SU-DHL-6 (cell line): ENCODE measurements at regions not wholly inside any gene's neighbourhood (a gene's known extent, or its start where the extent isn't known, plus 50 kb on each side); places are given as distances from the start of the nearest gene placed in this dataset.

ENCODE experiments used
- H2AFZ ChIP-seq: fragments of 200-600 bp; sonication (generic); 2 replicates; pipeline ENCODE4 v1.6.1; 2014; ENCODE audit warnings: low read depth, mild to moderate bottlenecking, moderate library complexity, mixed read lengths, antibody characterized with exemption, low read length; ENCODE audit not compliant: severe bottlenecking
- H3F3A ChIP-seq: fragments of 200-600 bp; shearing (Covaris generic); 2 replicates; pipeline ENCODE4 v1.6.0; 2016; ENCODE audit warnings: antibody characterized with exemption, mild to moderate bottlenecking; ENCODE audit not compliant: insufficient read depth
- H3K27ac ChIP-seq: fragments of 200-600 bp; sonication (generic); 2 replicates; pipeline ENCODE4 v1.5.1; 2016; ENCODE audit warnings: low read depth, mild to moderate bottlenecking, low read length, moderate library complexity, mixed read lengths
- H3K27me3 ChIP-seq: fragments of 200-600 bp; sonication (generic), shearing (Covaris generic); 2 replicates; pipeline ENCODE4 v1.6.0; 2014; ENCODE audit warnings: mild to moderate bottlenecking, low read length
- H3K36me3 ChIP-seq: fragments of 200-600 bp; sonication (generic); 2 replicates; pipeline ENCODE4 v1.6.1; 2014; ENCODE audit warnings: mild to moderate bottlenecking, low read length, mixed read lengths
- H3K4me2 ChIP-seq: fragments of 300-600, 200-600 bp; shearing (Covaris generic), sonication (generic); 2 replicates; pipeline ENCODE4 v1.6.0; 2014; ENCODE audit warnings: low read length, low read depth, mild to moderate bottlenecking; ENCODE audit not compliant: poor library complexity, severe bottlenecking
- H3K4me3 ChIP-seq: fragments of 200-600 bp; sonication (generic); 2 replicates; pipeline ENCODE4 v1.5.1; 2014; ENCODE audit warnings: antibody characterized with exemption, low read length, mild to moderate bottlenecking, mixed read lengths; ENCODE audit not compliant: insufficient read depth, poor library complexity, severe bottlenecking
- H3K79me2 ChIP-seq: fragments of 200-600 bp; sonication (generic); 2 replicates; pipeline ENCODE4 v1.6.1; 2014; ENCODE audit warnings: mild to moderate bottlenecking, low read length, moderate library complexity; ENCODE audit not compliant: insufficient read depth
- H3K9ac ChIP-seq: fragments of 200-600 bp; sonication (generic); 2 replicates; pipeline ENCODE4 v1.7.0; 2014; ENCODE audit warnings: mild to moderate bottlenecking, low read length
- H3K9me2 ChIP-seq: fragments of 200-600 bp; sonication (generic); replicated peaks from 2 replicates; pipeline ENCODE4 v1.6.1; 2014; ENCODE audit warnings: low read length; ENCODE audit not compliant: insufficient read depth
- H3K9me3 ChIP-seq: fragments of 200-600 bp; sonication (generic); 2 replicates; pipeline ENCODE4 v1.6.1; 2014; ENCODE audit warnings: low read length, mixed read lengths; ENCODE audit not compliant: insufficient read depth
- H4K20me1 ChIP-seq: fragments of 200-600 bp; sonication (generic); 2 replicates; pipeline ENCODE4 v1.6.1; 2014; ENCODE audit warnings: low read depth, mild to moderate bottlenecking, antibody characterized with exemption, low read length, moderate library complexity, mixed read lengths
- EZH2phosphoT487 ChIP-seq: fragments of 200-600 bp; sonication (generic), shearing (Covaris generic); conservative IDR thresholded peaks from 2 replicates; pipeline ENCODE4 v1.6.1; 2018; ENCODE audit warnings: mild to moderate bottlenecking, antibody characterized with exemption, low read length, moderate library complexity, mixed read lengths
- TF ChIP-seq, protein P1 (sequence below): fragments of 200-600 bp; sonication (generic); IDR thresholded peaks from one replicate; pipeline ENCODE4 v1.5.1; 2017; ENCODE audit warnings: antibody characterized with exemption, mild to moderate bottlenecking, low read length, moderate library complexity; ENCODE audit not compliant: insufficient read depth, poor library complexity, severe bottlenecking

DNA sequence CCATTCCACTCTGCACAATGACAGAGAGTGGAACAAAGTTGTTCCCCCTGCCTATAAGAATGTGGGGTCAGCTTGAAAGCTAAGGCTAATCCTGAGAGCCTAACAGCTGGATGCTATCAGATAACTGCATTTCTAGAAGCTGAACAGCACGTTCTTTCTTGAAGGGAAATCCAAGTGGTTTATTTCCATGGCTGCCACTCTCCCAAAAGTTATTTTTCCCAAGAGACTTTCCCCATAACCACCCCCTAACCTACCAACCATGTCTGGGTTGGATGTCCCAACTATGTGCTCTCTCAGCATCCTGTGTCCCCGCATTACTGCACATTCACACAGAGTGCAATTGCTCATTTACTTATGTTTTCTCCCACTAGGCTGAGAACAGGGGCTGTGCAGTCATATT is 140.7 kb upstream of the ANKRD1 start:
- Histone ChIP-seq H3K4me2 (no peak overlapping the region), H3K4me3 (no peak overlapping the region), H4K20me1 (no peaks in the 10 kb centered on the region), H3K9me3 (no peaks in the 10 kb centered on the region), H3K9me2 (no peaks in the 10 kb centered on the region), H3K27ac (no peak overlapping the region), H3K9ac (no peak overlapping the region), H2AFZ (no peak overlapping the region), H3K36me3 (no peaks in the 10 kb centered on the region), H3K27me3 (no peaks in the 10 kb centered on the region), H3K79me2 (no peaks in the 10 kb centered on the region), H3F3A (no peaks in the 10 kb centered on the region)
- TF ChIP-seq, protein P1, sequence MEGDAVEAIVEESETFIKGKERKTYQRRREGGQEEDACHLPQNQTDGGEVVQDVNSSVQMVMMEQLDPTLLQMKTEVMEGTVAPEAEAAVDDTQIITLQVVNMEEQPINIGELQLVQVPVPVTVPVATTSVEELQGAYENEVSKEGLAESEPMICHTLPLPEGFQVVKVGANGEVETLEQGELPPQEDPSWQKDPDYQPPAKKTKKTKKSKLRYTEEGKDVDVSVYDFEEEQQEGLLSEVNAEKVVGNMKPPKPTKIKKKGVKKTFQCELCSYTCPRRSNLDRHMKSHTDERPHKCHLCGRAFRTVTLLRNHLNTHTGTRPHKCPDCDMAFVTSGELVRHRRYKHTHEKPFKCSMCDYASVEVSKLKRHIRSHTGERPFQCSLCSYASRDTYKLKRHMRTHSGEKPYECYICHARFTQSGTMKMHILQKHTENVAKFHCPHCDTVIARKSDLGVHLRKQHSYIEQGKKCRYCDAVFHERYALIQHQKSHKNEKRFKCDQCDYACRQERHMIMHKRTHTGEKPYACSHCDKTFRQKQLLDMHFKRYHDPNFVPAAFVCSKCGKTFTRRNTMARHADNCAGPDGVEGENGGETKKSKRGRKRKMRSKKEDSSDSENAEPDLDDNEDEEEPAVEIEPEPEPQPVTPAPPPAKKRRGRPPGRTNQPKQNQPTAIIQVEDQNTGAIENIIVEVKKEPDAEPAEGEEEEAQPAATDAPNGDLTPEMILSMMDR = no peak
- TF ChIP-seq EZH2phosphoT487 = no peak

DNA sequence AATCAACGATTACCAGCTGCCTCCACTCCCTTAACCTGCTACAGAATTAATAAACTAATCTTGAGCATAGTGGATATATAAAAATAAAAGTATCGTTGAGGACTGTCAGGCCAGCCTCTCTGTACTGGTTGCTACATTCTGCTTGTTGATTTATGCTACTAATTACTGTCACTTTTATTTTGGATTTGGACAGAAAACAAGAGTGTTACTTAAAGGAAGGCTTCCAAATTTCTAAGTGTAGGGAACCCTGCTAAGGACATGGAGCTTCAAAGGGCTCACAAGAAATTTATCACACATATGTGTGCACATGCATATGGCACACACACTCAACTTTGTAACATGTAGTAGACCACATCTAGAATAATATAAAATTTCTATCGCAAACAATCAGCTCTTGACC is 141.2 kb upstream of the ANKRD1 start:
- no peak overlapping the region for H3K4me2 ChIP-seq
- no peak overlapping the region for H3K4me3 ChIP-seq
- H3K36me3 ChIP-seq = no peaks in the 10 kb centered on the region
- no peaks in the 10 kb centered on the region for H3K27me3 ChIP-seq
- H4K20me1 ChIP-seq = no peaks in the 10 kb centered on the region
- H3K79me2 ChIP-seq = no peaks in the 10 kb centered on the region
- no peak overlapping the region for H3K9ac ChIP-seq
- no peak overlapping the region for H2AFZ ChIP-seq
- H3K27ac ChIP-seq = no peak overlapping the region
- H3K9me2 ChIP-seq = no peaks in the 10 kb centered on the region
- no peaks in the 10 kb centered on the region for H3K9me3 ChIP-seq
- H3F3A ChIP-seq = no peaks in the 10 kb centered on the region
- TF ChIP-seq, protein P1 = no peak
- TF ChIP-seq EZH2phosphoT487 = no peak

DNA sequence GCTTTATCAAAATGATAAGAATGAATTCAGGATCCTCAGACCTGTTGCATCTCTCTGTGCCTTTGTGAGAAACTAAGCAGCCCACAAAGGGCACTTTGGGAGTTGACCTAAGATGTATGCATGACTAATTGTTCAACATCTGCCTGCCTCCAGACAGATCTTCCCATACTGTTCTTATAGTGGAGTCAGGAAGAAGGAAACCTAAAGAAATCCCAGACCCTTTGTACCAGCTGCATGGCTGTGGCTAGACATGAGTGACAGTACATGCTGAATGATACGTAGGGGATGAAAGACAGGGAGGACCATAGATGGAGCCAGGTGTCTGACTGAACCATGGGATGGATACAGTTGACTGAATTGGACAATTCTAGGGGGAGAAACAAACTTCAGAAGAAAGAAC is 148.7 kb upstream of the PCGF5 start:
- H3K4me3 ChIP-seq = no peak overlapping the region
- no peak overlapping the region for H3K9ac ChIP-seq
- H4K20me1 ChIP-seq = no peaks in the 10 kb centered on the region
- H2AFZ ChIP-seq = no peak overlapping the region
- no peaks in the 10 kb centered on the region for H3K9me3 ChIP-seq
- H3K27ac ChIP-seq = no peak overlapping the region
- H3K79me2 ChIP-seq = no peaks in the 10 kb centered on the region
- no peaks in the 10 kb centered on the region for H3F3A ChIP-seq
- H3K9me2 ChIP-seq = no peaks in the 10 kb centered on the region
- TF ChIP-seq, protein P1 = no peak
- TF ChIP-seq EZH2phosphoT487 = no peak
- no peaks in the 10 kb centered on the region for H3K36me3 ChIP-seq
- no peaks in the 10 kb centered on the region for H3K27me3 ChIP-seq
- no peak overlapping the region for H3K4me2 ChIP-seq
